ENCODE measurements at regions not wholly inside any gene's neighbourhood (a gene's known extent, or its start where the extent isn't known, plus 50 kb on each side); places are given as distances from the start of the nearest gene placed in this dataset.

- no peak for DNase-seq (ENCODE audit: low spot score)
- TF ChIP-seq CTCF (IDR thresholded peaks at IDR 0.05; ENCODE audit: extremely low read depth, insufficient read depth, missing control alignments), result no peak
- in situ Hi-C loops (cut with MboI; ENCODE audit: low pct_unique_long_range_greater_than_20kb, low sequenced_read_pairs, unreplicated experiment), result no loop called here
Observed at GRCh38 chr7:145986248-145986874, 130.2 kb upstream of the CNTNAP2 start.

GRCh38 chr7:145978769-145979168 is 137.8 kb upstream of the CNTNAP2 start:
- no peak for DNase-seq (ENCODE audit: low spot score)
- in situ Hi-C loops (cut with MboI; ENCODE audit: low pct_unique_long_range_greater_than_20kb, low sequenced_read_pairs, unreplicated experiment), result no loop called here
- TF ChIP-seq CTCF (IDR thresholded peaks at IDR 0.05; ENCODE audit: extremely low read depth, insufficient read depth, missing control alignments), result no peak

GRCh38 chr7:145959981-145960380 is 156.6 kb upstream of the CNTNAP2 start:
- TF ChIP-seq CTCF (IDR thresholded peaks at IDR 0.05; ENCODE audit: extremely low read depth, insufficient read depth, missing control alignments), result no peak
- in situ Hi-C loops (cut with MboI; ENCODE audit: low pct_unique_long_range_greater_than_20kb, low sequenced_read_pairs, unreplicated experiment), result no loop called here
- no peak for DNase-seq (ENCODE audit: low spot score)

- TF ChIP-seq CTCF (IDR thresholded peaks at IDR 0.05; ENCODE audit: extremely low read depth, insufficient read depth, missing control alignments), result no peak
- in situ Hi-C loops (cut with MboI; ENCODE audit: low pct_unique_long_range_greater_than_20kb, low sequenced_read_pairs, unreplicated experiment), result no loop called here
- DNase-seq (ENCODE audit: low spot score), result no peak
Observed at GRCh38 chr7:145957160-145957890, 159.3 kb upstream of the CNTNAP2 start.

- TF ChIP-seq CTCF (IDR thresholded peaks at IDR 0.05; ENCODE audit: extremely low read depth, insufficient read depth, missing control alignments), result no peak
- in situ Hi-C loops (cut with MboI; ENCODE audit: low pct_unique_long_range_greater_than_20kb, low sequenced_read_pairs, unreplicated experiment), result no loop called here
- DNase-seq (ENCODE audit: low spot score), result no peak
Observed at GRCh38 chr7:145951566-145951965, 165.0 kb upstream of the CNTNAP2 start.

GRCh38 chr7:145928937-145929336 is 187.7 kb upstream of the CNTNAP2 start:
- in situ Hi-C loops (cut with MboI; ENCODE audit: low pct_unique_long_range_greater_than_20kb, low sequenced_read_pairs, unreplicated experiment), result no loop called here
- DNase-seq (ENCODE audit: low spot score), result no peak
- no peak for TF ChIP-seq CTCF (IDR thresholded peaks at IDR 0.05; ENCODE audit: extremely low read depth, insufficient read depth, missing control alignments)

Data from GM13977 (cell line).